Endothelial cell of umbilical vein (primary cell): ENCODE measurements at regions not wholly inside any gene's neighbourhood (a gene's known extent, or its start where the extent isn't known, plus 50 kb on each side); places are given as distances from the start of the nearest gene placed in this dataset.

Experiments used
- CTCF ChIP-seq, 2 donors: IDR thresholded peaks; 1 replicate in 1 of 2; 2 replicates in 1 of 2; pipeline ENCODE4 v1.5.1; 2011; ENCODE audit warnings: low read length in 2 of 2, mild to moderate bottlenecking in 2 of 2, moderate library complexity in 2 of 2, control low read depth in 1 of 2, inconsistent platforms in 1 of 2, low read depth in 1 of 2; ENCODE audit not compliant: insufficient read depth in 1 of 2; ENCODE audit errors: extremely low read depth in 1 of 2
- EZH2 ChIP-seq: IDR thresholded peaks from 2 replicates; pipeline ENCODE4 v1.6.1; 2012; ENCODE audit warnings: borderline replicate concordance, low read depth, mild to moderate bottlenecking, moderate library complexity, low read length, inconsistent platforms; ENCODE audit not compliant: severe bottlenecking
- FOS ChIP-seq: IDR thresholded peaks from 2 replicates; pipeline ENCODE4 v1.6.1; 2011; ENCODE audit warnings: mild to moderate bottlenecking, low read length, moderate library complexity, borderline replicate concordance; ENCODE audit not compliant: insufficient read depth
- GATA2 ChIP-seq: IDR thresholded peaks from 2 replicates; pipeline ENCODE4 v1.7.0; 2011; ENCODE audit warnings: low read depth, mild to moderate bottlenecking, moderate library complexity, mixed read lengths, low read length; ENCODE audit not compliant: insufficient read length, insufficient read depth
- MAX ChIP-seq: IDR thresholded peaks from 2 replicates; pipeline ENCODE4 v1.6.1; 2011; ENCODE audit not compliant: insufficient read depth, insufficient read length
- MYC ChIP-seq: IDR thresholded peaks from one replicate; pipeline ENCODE4 v1.6.1; 2011; ENCODE audit warnings: mild to moderate bottlenecking, low read depth, low read length
- POLR2A ChIP-seq: IDR thresholded peaks from 2 replicates; pipeline ENCODE4 v1.6.1; 2012; ENCODE audit warnings: low read depth, mild to moderate bottlenecking, control low read depth, low read length
- POLR2AphosphoS5 ChIP-seq: IDR thresholded peaks from 2 replicates; pipeline ENCODE4 v1.6.1; 2012; ENCODE audit warnings: low read depth, mild to moderate bottlenecking, control low read depth, low read length, moderate library complexity; ENCODE audit not compliant: insufficient read depth

- TF ChIP-seq CTCF (IDR thresholded peaks at IDR 0.05; ENCODE audit: extremely low read depth in 1 of 2, insufficient read depth in 1 of 2, low read depth in 1 of 2, low read length in 2 of 2) (peak; percentile 80), POLR2A (no peak), EZH2 (no peak), MAX (no peak), MYC (no peak), POLR2AphosphoS5 (no peak), GATA2 (no peak), FOS (no peak)
Measured at GRCh38 chr4:153142700-153143438, 61.4 kb upstream of the TRIM2 start.
